ENCODE measurements at regions not wholly inside any gene's neighbourhood (a gene's known extent, or its start where the extent isn't known, plus 50 kb on each side); places are given as distances from the start of the nearest gene placed in this dataset.

DNA sequence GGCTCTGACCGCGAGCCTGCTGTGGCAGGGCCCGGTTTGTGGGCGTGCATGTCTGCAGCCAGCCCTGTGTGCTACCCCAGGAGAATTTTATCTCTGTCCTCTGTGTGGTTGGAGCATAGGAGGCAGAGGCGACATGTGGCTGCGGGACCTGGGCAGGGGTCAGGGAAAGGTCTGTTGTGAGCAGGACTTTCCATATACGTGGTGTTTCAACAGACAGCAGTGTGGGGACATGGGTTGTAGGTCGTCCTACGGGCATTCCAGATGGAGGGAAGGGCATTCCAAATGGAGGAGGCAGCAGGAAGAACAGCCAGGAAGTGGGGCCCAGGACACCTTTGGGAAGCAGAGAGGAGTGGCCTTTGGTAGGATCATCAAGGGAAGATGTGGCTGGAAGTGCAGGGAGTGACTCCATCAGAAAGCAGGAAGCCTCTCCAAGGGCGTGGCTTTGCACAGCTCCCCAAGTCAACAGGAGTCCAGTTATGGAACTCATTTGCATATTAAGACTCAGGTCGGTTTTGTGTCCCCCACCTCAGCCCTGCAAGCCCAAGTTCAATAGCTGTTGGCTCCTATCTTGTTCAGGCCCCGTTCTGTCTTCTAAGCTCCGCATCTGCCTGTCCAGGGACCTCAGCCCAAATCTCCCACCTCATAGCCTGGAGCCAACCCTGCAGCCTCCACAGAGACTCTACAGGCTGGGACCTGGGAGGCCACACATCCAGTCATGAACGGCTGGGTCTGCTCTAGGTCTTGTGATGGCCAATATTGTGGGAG is 309.1 kb downstream of the MATN1 start:
- no peaks in the 10 kb centered on the region for H3K9me3 Mint-ChIP-seq (ENCODE audit: unreplicated experiment)
- H3K4me1 Mint-ChIP-seq (ENCODE audit: unreplicated experiment): no peaks in the 10 kb centered on the region
- H3K27ac Mint-ChIP-seq (ENCODE audit: unreplicated experiment): no peak overlapping the region
- H3K36me3 Mint-ChIP-seq (ENCODE audit: low read depth, unreplicated experiment): no peaks in the 10 kb centered on the region
- no peak overlapping the region for H3K4me3 Mint-ChIP-seq (ENCODE audit: unreplicated experiment)
- TF ChIP-seq, protein P1, sequence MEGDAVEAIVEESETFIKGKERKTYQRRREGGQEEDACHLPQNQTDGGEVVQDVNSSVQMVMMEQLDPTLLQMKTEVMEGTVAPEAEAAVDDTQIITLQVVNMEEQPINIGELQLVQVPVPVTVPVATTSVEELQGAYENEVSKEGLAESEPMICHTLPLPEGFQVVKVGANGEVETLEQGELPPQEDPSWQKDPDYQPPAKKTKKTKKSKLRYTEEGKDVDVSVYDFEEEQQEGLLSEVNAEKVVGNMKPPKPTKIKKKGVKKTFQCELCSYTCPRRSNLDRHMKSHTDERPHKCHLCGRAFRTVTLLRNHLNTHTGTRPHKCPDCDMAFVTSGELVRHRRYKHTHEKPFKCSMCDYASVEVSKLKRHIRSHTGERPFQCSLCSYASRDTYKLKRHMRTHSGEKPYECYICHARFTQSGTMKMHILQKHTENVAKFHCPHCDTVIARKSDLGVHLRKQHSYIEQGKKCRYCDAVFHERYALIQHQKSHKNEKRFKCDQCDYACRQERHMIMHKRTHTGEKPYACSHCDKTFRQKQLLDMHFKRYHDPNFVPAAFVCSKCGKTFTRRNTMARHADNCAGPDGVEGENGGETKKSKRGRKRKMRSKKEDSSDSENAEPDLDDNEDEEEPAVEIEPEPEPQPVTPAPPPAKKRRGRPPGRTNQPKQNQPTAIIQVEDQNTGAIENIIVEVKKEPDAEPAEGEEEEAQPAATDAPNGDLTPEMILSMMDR (IDR thresholded peaks at IDR 0.05; ENCODE audit: unreplicated experiment): no peak
- H3K27me3 Mint-ChIP-seq (ENCODE audit: unreplicated experiment): peaks cover 6% of the 10 kb centered on the region
- DNase-seq (ENCODE audit: low spot score): no peak

DNA sequence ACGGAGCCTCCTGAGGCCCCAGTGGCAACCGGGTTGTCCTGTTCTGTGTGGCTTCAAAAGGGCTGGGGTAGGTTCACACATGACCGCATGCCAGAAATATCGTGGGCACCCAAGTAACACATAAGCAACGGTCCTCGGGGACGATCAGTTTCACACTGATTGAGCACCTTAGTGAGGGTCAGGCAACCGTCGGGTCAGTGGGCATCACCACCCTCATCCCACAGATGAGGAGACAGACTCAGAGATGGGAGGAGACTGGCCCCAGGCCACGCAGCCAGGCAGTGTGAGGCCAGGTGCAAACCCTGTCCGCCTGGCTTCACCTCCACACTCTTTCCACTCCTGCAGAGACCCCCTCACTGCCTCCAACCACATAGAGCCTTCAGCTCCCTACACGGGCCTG is 309.8 kb downstream of the MATN1 start:
- no peak for DNase-seq (ENCODE audit: low spot score)
- no peaks in the 10 kb centered on the region for H3K9me3 Mint-ChIP-seq (ENCODE audit: unreplicated experiment)

DNA sequence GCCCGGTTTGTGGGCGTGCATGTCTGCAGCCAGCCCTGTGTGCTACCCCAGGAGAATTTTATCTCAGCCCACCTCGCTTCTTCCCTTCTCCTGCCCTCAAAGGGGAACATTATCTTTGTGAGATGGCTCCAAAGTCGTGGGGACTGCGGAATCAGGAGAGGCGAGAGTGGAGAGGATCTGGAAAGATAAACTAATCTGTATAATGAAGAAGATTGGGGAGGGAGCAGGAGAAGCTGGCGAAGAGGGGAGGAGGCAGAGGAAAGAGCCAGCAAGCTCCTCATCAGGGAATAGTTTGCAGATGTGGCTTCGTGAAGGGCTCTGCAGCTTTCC is 310.3 kb downstream of the MATN1 start:
- no peaks in the 10 kb centered on the region for H3K9me3 Mint-ChIP-seq (ENCODE audit: unreplicated experiment)
- DNase-seq (ENCODE audit: low spot score): no peak
- H3K27ac Mint-ChIP-seq (ENCODE audit: unreplicated experiment): no peak overlapping the region
- TF ChIP-seq, protein P1 (IDR thresholded peaks at IDR 0.05; ENCODE audit: unreplicated experiment): no peak
- no peak overlapping the region for H3K4me3 Mint-ChIP-seq (ENCODE audit: unreplicated experiment)
- no peaks in the 10 kb centered on the region for H3K36me3 Mint-ChIP-seq (ENCODE audit: low read depth, unreplicated experiment)
- no peaks in the 10 kb centered on the region for H3K4me1 Mint-ChIP-seq (ENCODE audit: unreplicated experiment)
- peaks cover 6% of the 10 kb centered on the region for H3K27me3 Mint-ChIP-seq (ENCODE audit: unreplicated experiment)

More for the DNA sequence above, 309.8 kb downstream of the MATN1 start:
- Mint-ChIP-seq H3K27ac (ENCODE audit: unreplicated experiment) (no peak overlapping the region), H3K36me3 (ENCODE audit: low read depth, unreplicated experiment) (no peaks in the 10 kb centered on the region), H3K27me3 (ENCODE audit: unreplicated experiment) (peaks cover 6% of the 10 kb centered on the region), H3K4me1 (ENCODE audit: unreplicated experiment) (no peaks in the 10 kb centered on the region), H3K4me3 (ENCODE audit: unreplicated experiment) (no peak overlapping the region)
- TF ChIP-seq, protein P1 (IDR thresholded peaks at IDR 0.05; ENCODE audit: unreplicated experiment): no peak

DNA sequence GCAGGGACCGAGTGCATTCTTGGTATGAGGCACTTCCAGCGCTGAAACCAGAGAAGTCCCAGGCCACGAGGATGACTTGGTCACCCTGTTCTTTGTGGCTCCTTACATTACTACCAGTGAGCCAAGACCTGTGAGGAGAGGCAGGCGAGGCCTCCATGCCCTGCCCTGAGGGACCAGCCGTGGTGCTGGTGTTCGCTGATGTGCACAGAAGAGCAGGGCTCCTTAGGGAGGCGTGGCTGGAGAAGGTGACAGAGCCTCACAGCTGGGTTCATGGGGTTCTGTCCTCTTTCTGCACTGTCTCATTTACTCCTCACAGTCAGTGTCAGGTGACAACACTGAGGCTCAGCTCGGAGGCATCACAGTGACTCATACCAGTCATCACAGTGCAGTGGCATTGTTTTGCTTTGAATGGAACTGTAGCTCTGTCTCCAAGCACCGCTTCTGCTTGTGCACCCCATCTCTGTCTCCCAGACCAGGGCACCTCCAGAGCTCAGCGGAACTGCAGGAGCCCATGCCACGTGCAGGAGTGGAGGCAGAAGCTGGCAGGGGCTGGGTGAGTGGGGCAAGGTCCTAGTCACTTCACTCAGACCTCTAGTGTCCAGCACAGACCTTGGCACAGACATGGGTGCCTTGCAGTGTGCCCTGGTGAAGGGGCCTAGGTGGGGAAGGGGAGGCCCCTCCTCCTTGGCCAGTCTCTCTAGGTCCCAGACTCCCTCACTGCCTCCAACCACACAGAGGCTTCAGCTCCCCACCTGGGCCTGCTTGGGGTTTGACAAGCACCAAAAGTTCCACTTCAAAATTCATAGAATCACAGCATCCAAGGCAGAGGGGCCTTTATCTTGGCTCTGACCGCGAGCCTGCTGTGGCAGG is 310.9 kb downstream of the MATN1 start:
- Mint-ChIP-seq H3K4me3 (ENCODE audit: unreplicated experiment) (no peak overlapping the region), H3K4me1 (ENCODE audit: unreplicated experiment) (no peaks in the 10 kb centered on the region), H3K36me3 (ENCODE audit: low read depth, unreplicated experiment) (no peaks in the 10 kb centered on the region), H3K27ac (ENCODE audit: unreplicated experiment) (no peak overlapping the region), H3K27me3 (ENCODE audit: unreplicated experiment) (peaks cover 7% of the 10 kb centered on the region), H3K9me3 (ENCODE audit: unreplicated experiment) (no peaks in the 10 kb centered on the region)
- TF ChIP-seq, protein P1 (IDR thresholded peaks at IDR 0.05; ENCODE audit: unreplicated experiment): no peak
- DNase-seq (ENCODE audit: low spot score): peak; percentile 1

DNA sequence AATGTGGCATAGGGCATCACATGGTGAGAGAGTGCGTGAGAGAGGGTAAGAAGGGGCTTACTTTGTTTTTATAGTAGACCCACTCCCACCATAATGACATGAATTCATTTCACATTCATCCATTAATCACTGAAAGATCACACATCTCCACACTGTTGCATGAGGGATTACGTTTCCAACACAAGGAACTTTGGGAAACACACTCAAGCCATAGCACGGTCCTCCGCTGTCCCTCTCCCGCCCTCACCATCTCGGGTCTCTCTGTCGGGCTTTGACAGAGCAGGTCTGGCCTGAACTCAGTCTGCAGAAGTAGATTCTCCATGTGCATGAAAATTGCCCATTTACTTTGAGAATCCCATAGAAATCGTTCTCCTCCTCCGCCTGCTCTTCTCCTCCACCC is 312.2 kb downstream of the MATN1 start:
- peak; percentile 1 for DNase-seq (ENCODE audit: low spot score)
- Mint-ChIP-seq H3K36me3 (ENCODE audit: low read depth, unreplicated experiment) (no peaks in the 10 kb centered on the region), H3K4me3 (ENCODE audit: unreplicated experiment) (no peak overlapping the region), H3K9me3 (ENCODE audit: unreplicated experiment) (no peaks in the 10 kb centered on the region), H3K27me3 (ENCODE audit: unreplicated experiment) (peaks cover 8% of the 10 kb centered on the region), H3K4me1 (ENCODE audit: unreplicated experiment) (no peaks in the 10 kb centered on the region), H3K27ac (ENCODE audit: unreplicated experiment) (no peak overlapping the region)
- TF ChIP-seq, protein P1 (IDR thresholded peaks at IDR 0.05; ENCODE audit: unreplicated experiment): no peak

All from endothelial cell (in vitro differentiated cells).